ENCODE measurements at regions not wholly inside any gene's neighbourhood (a gene's known extent, or its start where the extent isn't known, plus 50 kb on each side); places are given as distances from the start of the nearest gene placed in this dataset.
"Not testable (repeated sequence)": the region's sequence is repeated elsewhere in the genome, so short reads cannot be mapped to it uniquely, and the experiment has no call there.

- no peak overlapping the region for H3K27ac ChIP-seq
- no peaks in the 10 kb centered on the region for H3K27me3 ChIP-seq
- H3K4me1 ChIP-seq: no peaks in the 10 kb centered on the region
- TF ChIP-seq CTCF (IDR thresholded peaks at IDR 0.05): no peak
- no peaks in the 10 kb centered on the region for H3K36me3 ChIP-seq
- DNase-seq (ENCODE audit: low spot score): no peak
- H3K9me3 ChIP-seq: peaks cover 0 to 5% of the 10 kb centered on the region in 2 donors
- H3K4me3 ChIP-seq: no peak overlapping the region
Observed at GRCh38 chr6:67883500-67884366, 751.3 kb upstream of the ADGRB3 start.

GRCh38 chr6:67882436-67883311 lies 752.4 kb upstream of the ADGRB3 start:
- TF ChIP-seq CTCF (IDR thresholded peaks at IDR 0.05): no peak
- no peaks in the 10 kb centered on the region for H3K27me3 ChIP-seq
- no peak overlapping the region for H3K4me3 ChIP-seq
- DNase-seq (ENCODE audit: low spot score): no peak
- peaks cover 0 to 5% of the 10 kb centered on the region in 2 donors for H3K9me3 ChIP-seq
- no peaks in the 10 kb centered on the region for H3K36me3 ChIP-seq
- H3K27ac ChIP-seq: no peak overlapping the region
- H3K4me1 ChIP-seq: no peaks in the 10 kb centered on the region

- no peak for TF ChIP-seq CTCF (IDR thresholded peaks at IDR 0.05)
Observed at GRCh38 chr6:67881706-67882065, 753.4 kb upstream of the ADGRB3 start.

GRCh38 chr6:67880939-67881705 lies 754.0 kb upstream of the ADGRB3 start:
- TF ChIP-seq CTCF (IDR thresholded peaks at IDR 0.05): no peak
- Histone ChIP-seq H3K27ac (no peak overlapping the region), H3K27me3 (no peaks in the 10 kb centered on the region), H3K4me1 (no peaks in the 10 kb centered on the region), H3K36me3 (no peaks in the 10 kb centered on the region), H3K4me3 (no peak overlapping the region), H3K9me3 (peaks cover 0 to 5% of the 10 kb centered on the region in 2 donors)
- no peak for DNase-seq (ENCODE audit: low spot score)

More at GRCh38 chr6:67881706-67882065, 753.4 kb upstream of the ADGRB3 start:
- DNase-seq (ENCODE audit: low spot score): no peak
- H3K27me3 ChIP-seq: no peaks in the 10 kb centered on the region
- H3K27ac ChIP-seq: no peak overlapping the region
- H3K4me1 ChIP-seq: no peaks in the 10 kb centered on the region
- no peaks in the 10 kb centered on the region for H3K36me3 ChIP-seq
- H3K4me3 ChIP-seq: no peak overlapping the region
- peaks cover 0 to 5% of the 10 kb centered on the region in 2 donors for H3K9me3 ChIP-seq

- not testable (repeated sequence) for DNase-seq (ENCODE audit: low spot score); H3K9me3 ChIP-seq; H3K27ac ChIP-seq; H3K4me1 ChIP-seq; H3K4me3 ChIP-seq; H3K27me3 ChIP-seq; H3K36me3 ChIP-seq
Observed at GRCh38 chr6:67880343-67880742, 754.7 kb upstream of the ADGRB3 start.

DNA sequence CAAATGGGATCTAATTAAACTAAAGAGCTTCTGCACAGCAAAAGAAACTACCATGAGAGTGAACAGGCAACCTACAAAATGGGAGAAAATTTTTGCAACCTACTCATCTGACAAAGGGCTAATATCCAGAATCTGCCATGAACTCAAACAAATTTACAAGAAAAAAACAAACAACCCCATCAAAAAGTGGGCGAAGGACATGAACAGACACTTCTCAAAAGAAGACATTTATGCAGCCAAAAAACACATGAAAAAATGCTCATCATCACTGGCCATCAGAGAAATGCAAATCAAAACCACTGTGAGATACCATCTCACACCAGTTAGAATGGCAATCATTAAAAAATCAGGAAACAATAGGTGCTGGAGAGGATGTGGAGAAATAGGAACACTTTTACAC lies 755.2 kb upstream of the ADGRB3 start:
- DNase-seq (ENCODE audit: low spot score); H3K36me3 ChIP-seq; H3K4me3 ChIP-seq; H3K9me3 ChIP-seq; H3K27ac ChIP-seq; H3K27me3 ChIP-seq; H3K4me1 ChIP-seq: not testable (repeated sequence)

- DNase-seq (ENCODE audit: low spot score); H3K4me3 ChIP-seq: not testable (repeated sequence)
Observed at GRCh38 chr6:67879105-67879904, 755.8 kb upstream of the ADGRB3 start.

GRCh38 chr6:67878216-67878615 lies 756.9 kb upstream of the ADGRB3 start:
- H3K27me3 ChIP-seq; DNase-seq (ENCODE audit: low spot score); H3K4me3 ChIP-seq; H3K36me3 ChIP-seq; H3K27ac ChIP-seq; H3K9me3 ChIP-seq; H3K4me1 ChIP-seq: not testable (repeated sequence)

More at GRCh38 chr6:67879105-67879904, 755.8 kb upstream of the ADGRB3 start:
- not testable (repeated sequence) for H3K9me3 ChIP-seq, H3K27me3 ChIP-seq, H3K27ac ChIP-seq, H3K36me3 ChIP-seq, H3K4me1 ChIP-seq

All from right atrium auricular region (tissue), 2 donors.